Neutrophil (primary cell): ENCODE measurements at regions not wholly inside any gene's neighbourhood (a gene's known extent, or its start where the extent isn't known, plus 50 kb on each side); places are given as distances from the start of the nearest gene placed in this dataset.

Experiments
- H3K27ac ChIP-seq: fragments of 200-600 bp; sonication (generic); 2 replicates; pipeline ENCODE4 v1.5.1; 2016; ENCODE audit warnings: mild to moderate bottlenecking, moderate library complexity
- H3K27me3 ChIP-seq: fragments of 200-600 bp; sonication (generic); 2 replicates; pipeline ENCODE4 v1.6.0; 2016; ENCODE audit warnings: mild to moderate bottlenecking
- H3K36me3 ChIP-seq: fragments of 200-600 bp; sonication (generic); 2 replicates; pipeline ENCODE4 v1.5.1; 2017
- H3K4me1 ChIP-seq, 2 experiments: fragments of 200-600 bp in 1 of 2; sonication (generic) in 1 of 2; 1 replicate in 1 of 2; 2 replicates in 1 of 2; pipeline versions ENCODE4 v1.5.1 to v1.6.1; 2013 to 2016; ENCODE audit warnings: low read depth in 1 of 2, low read length in 1 of 2, mild to moderate bottlenecking in 1 of 2, moderate library complexity in 1 of 2; ENCODE audit not compliant: control insufficient read depth in 1 of 2, insufficient read depth in 1 of 2
- H3K4me3 ChIP-seq, 2 experiments: fragments of 200-600 bp in 1 of 2; sonication (generic) in 1 of 2; 1 replicate in 1 of 2; 2 replicates in 1 of 2; pipeline ENCODE4 v1.5.1; 2013 to 2016; ENCODE audit warnings: low read depth in 1 of 2, low read length in 1 of 2, mild to moderate bottlenecking in 1 of 2, moderate library complexity in 1 of 2
- H3K9me3 ChIP-seq: fragments of 200-600 bp; sonication (generic); 2 replicates; pipeline ENCODE4 v1.5.1; 2016
- TF ChIP-seq, protein P1 (sequence below): fragments of 200-600 bp; sonication (generic); IDR thresholded peaks from 2 replicates; pipeline ENCODE4 v1.5.1; 2016; ENCODE audit warnings: antibody characterized with exemption

DNA sequence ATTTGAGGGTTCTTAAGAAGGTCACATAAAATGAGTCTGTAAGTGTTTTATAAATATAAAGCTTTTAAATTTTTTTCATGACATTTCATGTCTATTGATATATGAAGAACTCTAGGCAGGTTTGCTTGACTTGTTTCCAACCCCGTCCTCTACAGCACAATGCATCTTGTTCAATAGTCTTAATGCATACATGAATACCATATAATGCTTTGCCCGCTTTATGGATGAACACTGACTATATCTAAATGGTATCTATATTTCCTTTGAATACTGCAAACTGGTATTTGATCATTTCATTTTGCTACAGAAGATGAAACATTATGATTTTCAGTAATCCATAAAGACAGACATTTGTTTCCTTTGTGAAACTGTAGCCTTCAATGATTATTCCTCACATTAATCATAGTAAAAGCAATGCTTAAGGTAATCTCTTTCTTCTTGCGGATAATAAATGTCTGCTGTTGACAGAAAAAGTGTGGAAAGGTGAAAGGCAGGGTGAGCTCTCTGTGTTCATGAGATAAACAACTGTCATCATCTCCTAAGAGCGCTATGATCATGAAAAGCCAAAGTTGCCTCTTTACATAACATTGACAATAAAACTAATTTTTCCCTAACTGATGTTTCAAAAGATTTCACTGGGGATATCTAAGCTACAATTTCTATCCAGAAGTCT is 645.1 kb downstream of the CDH8 start:
- H3K4me3 ChIP-seq: no peak overlapping the region
- no peak overlapping the region for H3K27ac ChIP-seq
- H3K4me1 ChIP-seq: no peaks in the 10 kb centered on the region
- no peaks in the 10 kb centered on the region for H3K36me3 ChIP-seq
- no peaks in the 10 kb centered on the region for H3K27me3 ChIP-seq
- no peaks in the 10 kb centered on the region for H3K9me3 ChIP-seq
- TF ChIP-seq, protein P1, sequence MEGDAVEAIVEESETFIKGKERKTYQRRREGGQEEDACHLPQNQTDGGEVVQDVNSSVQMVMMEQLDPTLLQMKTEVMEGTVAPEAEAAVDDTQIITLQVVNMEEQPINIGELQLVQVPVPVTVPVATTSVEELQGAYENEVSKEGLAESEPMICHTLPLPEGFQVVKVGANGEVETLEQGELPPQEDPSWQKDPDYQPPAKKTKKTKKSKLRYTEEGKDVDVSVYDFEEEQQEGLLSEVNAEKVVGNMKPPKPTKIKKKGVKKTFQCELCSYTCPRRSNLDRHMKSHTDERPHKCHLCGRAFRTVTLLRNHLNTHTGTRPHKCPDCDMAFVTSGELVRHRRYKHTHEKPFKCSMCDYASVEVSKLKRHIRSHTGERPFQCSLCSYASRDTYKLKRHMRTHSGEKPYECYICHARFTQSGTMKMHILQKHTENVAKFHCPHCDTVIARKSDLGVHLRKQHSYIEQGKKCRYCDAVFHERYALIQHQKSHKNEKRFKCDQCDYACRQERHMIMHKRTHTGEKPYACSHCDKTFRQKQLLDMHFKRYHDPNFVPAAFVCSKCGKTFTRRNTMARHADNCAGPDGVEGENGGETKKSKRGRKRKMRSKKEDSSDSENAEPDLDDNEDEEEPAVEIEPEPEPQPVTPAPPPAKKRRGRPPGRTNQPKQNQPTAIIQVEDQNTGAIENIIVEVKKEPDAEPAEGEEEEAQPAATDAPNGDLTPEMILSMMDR: no peak

DNA sequence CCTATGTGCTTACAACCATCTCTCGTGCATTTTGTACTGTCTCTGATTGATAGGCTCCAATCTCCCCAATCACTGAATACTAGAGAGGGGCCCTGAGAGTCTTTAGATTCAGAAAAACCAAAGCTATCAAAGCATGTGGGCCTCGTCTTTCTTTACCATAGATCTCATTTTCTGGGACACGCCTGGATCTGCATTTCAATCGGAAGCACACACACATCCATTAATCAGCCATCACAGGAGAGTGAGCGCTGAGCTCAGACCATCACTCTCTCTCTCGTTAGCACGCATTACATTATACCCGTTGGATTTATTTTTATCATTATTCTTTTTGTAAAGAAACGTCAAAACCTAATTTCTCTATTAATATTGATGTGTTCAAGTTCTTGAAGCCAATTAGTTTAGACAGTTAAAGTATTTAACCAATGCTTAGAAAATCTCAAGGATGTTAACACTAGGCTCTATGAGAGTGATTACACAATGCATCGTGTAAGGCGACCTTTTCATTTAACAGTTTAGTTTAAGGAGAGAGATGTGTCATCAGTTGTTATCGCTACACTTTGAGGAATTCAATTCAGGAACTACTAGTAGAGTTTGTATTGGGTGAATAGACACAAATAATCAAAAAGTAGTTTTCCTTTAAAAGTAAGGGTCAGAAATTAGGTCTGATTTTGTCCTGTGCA is 650.7 kb downstream of the CDH8 start:
- Histone ChIP-seq H3K9me3 (no peaks in the 10 kb centered on the region), H3K36me3 (no peaks in the 10 kb centered on the region), H3K4me1 (no peaks in the 10 kb centered on the region), H3K4me3 (no peak overlapping the region), H3K27me3 (no peaks in the 10 kb centered on the region), H3K27ac (no peak overlapping the region)
- TF ChIP-seq, protein P1: no peak

DNA sequence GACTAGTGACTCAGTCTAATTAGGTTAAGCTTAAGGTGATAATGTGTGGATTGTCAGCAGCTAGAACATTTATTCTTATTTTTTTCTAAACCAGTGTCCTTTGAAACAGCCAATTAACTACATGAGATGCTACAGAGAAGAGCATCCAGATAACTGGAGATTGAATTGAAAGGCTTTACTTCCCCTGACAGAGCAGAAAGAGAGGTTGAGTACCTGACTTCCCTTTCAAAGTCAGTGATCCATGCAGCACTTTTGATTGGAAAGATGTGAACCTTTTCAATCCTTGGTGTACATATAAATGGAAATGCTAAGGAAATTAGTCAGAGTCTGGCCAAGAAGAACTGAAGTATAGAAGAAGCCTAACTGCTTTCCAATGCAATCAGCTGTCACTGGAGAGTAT is 653.8 kb downstream of the CDH8 start:
- TF ChIP-seq, protein P1: no peak
- no peaks in the 10 kb centered on the region for H3K9me3 ChIP-seq
- no peaks in the 10 kb centered on the region for H3K27me3 ChIP-seq
- H3K36me3 ChIP-seq: no peaks in the 10 kb centered on the region
- H3K4me1 ChIP-seq: no peaks in the 10 kb centered on the region
- H3K4me3 ChIP-seq: no peak overlapping the region
- H3K27ac ChIP-seq: no peak overlapping the region

DNA sequence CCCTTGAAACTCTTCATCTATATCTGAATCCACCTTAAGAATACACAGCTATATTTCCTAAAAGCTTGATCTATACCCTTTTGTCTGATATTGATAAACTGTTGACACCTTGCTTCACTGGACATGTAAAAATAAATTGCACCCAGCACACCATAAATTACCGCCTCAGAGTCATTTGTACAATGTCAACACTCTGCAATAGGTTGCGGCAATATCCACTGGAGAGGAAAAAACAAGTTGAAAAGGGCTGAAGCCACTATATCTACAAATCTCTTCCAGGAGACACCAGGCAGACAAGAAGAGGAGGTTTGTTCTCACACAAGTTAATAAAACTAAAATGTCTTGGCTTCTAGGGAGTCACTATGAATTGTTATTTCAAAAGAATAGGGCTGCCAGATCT is 656.9 kb downstream of the CDH8 start:
- Histone ChIP-seq H3K9me3 (no peaks in the 10 kb centered on the region), H3K36me3 (no peaks in the 10 kb centered on the region), H3K27me3 (no peaks in the 10 kb centered on the region), H3K27ac (no peak overlapping the region), H3K4me1 (no peaks in the 10 kb centered on the region), H3K4me3 (no peak overlapping the region)
- TF ChIP-seq, protein P1: no peak

DNA sequence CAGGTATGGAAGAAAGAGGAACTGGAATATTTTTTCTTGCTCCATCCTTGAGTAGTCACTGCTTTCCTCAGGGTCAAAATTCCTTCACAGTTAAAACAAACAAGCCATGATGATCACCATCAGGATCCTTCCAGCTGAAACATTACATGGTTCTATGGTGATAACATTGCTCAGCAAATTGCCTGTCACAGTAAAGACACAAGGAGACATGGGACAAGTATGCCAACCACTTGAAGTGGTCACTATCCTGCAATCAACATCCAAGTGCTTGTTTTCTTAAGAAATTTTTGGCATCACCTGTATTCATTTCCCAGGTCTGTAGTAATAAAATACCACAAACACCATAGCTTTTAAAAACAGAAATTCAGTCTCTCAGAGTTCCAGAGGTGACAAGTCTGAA is 662.2 kb downstream of the CDH8 start:
- Histone ChIP-seq H3K36me3 (no peaks in the 10 kb centered on the region), H3K27ac (no peak overlapping the region), H3K9me3 (no peaks in the 10 kb centered on the region), H3K4me3 (no peak overlapping the region), H3K27me3 (no peaks in the 10 kb centered on the region), H3K4me1 (no peaks in the 10 kb centered on the region)
- TF ChIP-seq, protein P1: no peak
